A549 (cell line): ENCODE measurements at regions not wholly inside any gene's neighbourhood (a gene's known extent, or its start where the extent isn't known, plus 50 kb on each side); places are given as distances from the start of the nearest gene placed in this dataset.

ENCODE experiments used
- ATAC-seq, 2 experiments: fragments of 200-7000 bp in 1 of 2; fragments of >200 bp in 1 of 2; cut with Nextera tagmentation in 1 of 2; cut with Tn5 transposase in 1 of 2; 3 replicates each; pipeline versions ENCODE4 v1.8.0 to v1.9.1; 2018 to 2020; ENCODE audit warnings: mild to moderate bottlenecking in 1 of 2, moderate library complexity in 1 of 2
- CTCF ChIA-PET: fragments of 300-600 bp; sonication (Branson Sonifier 250); formaldehyde crosslinking; extraction: SDS; loops from one replicate; lab custom pipeline; 2021; ENCODE audit warnings: antibody characterized with exemption, inconsistent platforms; lab: Yijun Ruan, JAX
- POLR2A ChIA-PET: fragments of 350-600 bp; formaldehyde crosslinking; extraction: SDS; loops from one replicate; lab custom pipeline; 2021; ENCODE audit warnings: antibody characterized with exemption, inconsistent platforms; lab: Yijun Ruan, JAX
- DNase-seq, 2 experiments: peaks; one replicate each; pipeline versions ENCODE4 v3.0.0 to v3.0.0-alpha.2; 2011 to 2016; ENCODE audit warnings: low read depth in 1 of 2, low spot score in 1 of 2
- FAIRE-seq: peaks from 2 replicates; lab custom pipeline; 2011; peaks lifted over from hg19 to GRCh38; lab: Jason Lieb, UNC
- H3K27ac ChIP-seq, 2 experiments: fragments of >200 bp; sonication (Bioruptor Twin); formaldehyde crosslinking; 3 replicates each; pipeline ENCODE4 v1.5.1; 2016 to 2017
- H3K4me1 ChIP-seq: fragments of >200 bp; sonication (Bioruptor Twin); formaldehyde crosslinking; 3 replicates; pipeline ENCODE4 v1.6.1; 2016
- H3K4me2 ChIP-seq: fragments of >200 bp; sonication (Bioruptor Twin); formaldehyde crosslinking; 3 replicates; pipeline ENCODE4 v1.6.1; 2016
- H3K4me3 ChIP-seq: fragments of >200 bp; sonication (Bioruptor Twin); formaldehyde crosslinking; 3 replicates; pipeline ENCODE4 v1.5.1; 2016
- H3K9me3 ChIP-seq: fragments of >200 bp; sonication (Bioruptor Twin); formaldehyde crosslinking; 3 replicates; pipeline ENCODE4 v1.6.1; 2016
- ATOH8 ChIP-seq: fragments of 250-450 bp; sonication (Bioruptor Pico); IDR thresholded peaks from 2 replicates; pipeline ENCODE4 v1.5.0; 2020; ENCODE audit warnings: low read depth, mild to moderate bottlenecking, moderate library complexity
- BCL3 ChIP-seq: fragments of >200 bp; sonication (Bioruptor Twin); formaldehyde crosslinking; IDR thresholded peaks from 3 replicates; pipeline ENCODE4 v1.6.1; 2016
- CBX2 ChIP-seq: fragments of 200-600 bp; sonication (generic); IDR thresholded peaks from 2 replicates; pipeline ENCODE4 v1.6.1; 2016; ENCODE audit warnings: low read depth, mild to moderate bottlenecking, borderline replicate concordance
- CHD4 ChIP-seq: fragments of 200-600 bp; sonication (generic); IDR thresholded peaks from 2 replicates; pipeline ENCODE4 v1.6.1; 2016; ENCODE audit warnings: antibody characterized with exemption, mild to moderate bottlenecking, borderline replicate concordance
- E2F6 ChIP-seq: IDR thresholded peaks from 2 replicates; pipeline ENCODE4 v1.6.1; 2012; ENCODE audit warnings: low read depth, borderline replicate concordance
- EHF ChIP-seq: fragments of 250-450 bp; sonication (Bioruptor Pico); IDR thresholded peaks from 2 replicates; pipeline ENCODE4 v1.5.0; 2020; ENCODE audit warnings: mild to moderate bottlenecking
- ESRRA ChIP-seq: fragments of 150-350 bp; IDR thresholded peaks from 2 replicates; pipeline ENCODE4 v1.6.1; 2014; ENCODE audit warnings: mild to moderate bottlenecking, low read length, borderline replicate concordance
- GATA3 ChIP-seq: IDR thresholded peaks from 2 replicates; pipeline ENCODE4 v1.6.1; 2012; ENCODE audit warnings: borderline replicate concordance
- HOXA7 ChIP-seq: fragments of 250-450 bp; sonication (Bioruptor Pico); IDR thresholded peaks from 2 replicates; pipeline ENCODE4 v1.5.0; 2020; ENCODE audit warnings: mild to moderate bottlenecking, moderate library complexity
- HOXB13 ChIP-seq: fragments of 250-450 bp; sonication (Bioruptor Pico); IDR thresholded peaks from 2 replicates; pipeline ENCODE4 v1.5.0; 2020; ENCODE audit warnings: low read depth, mild to moderate bottlenecking, moderate library complexity
- HOXB5 ChIP-seq: fragments of 250-450 bp; sonication (Bioruptor Pico); IDR thresholded peaks from 2 replicates; pipeline ENCODE4 v1.5.0; 2020; ENCODE audit warnings: mild to moderate bottlenecking, moderate library complexity
- JUN ChIP-seq, 2 experiments: fragments of >200 bp; sonication (Bioruptor Twin); formaldehyde crosslinking; IDR thresholded peaks; 2 replicates in 1 of 2; 3 replicates in 1 of 2; pipeline ENCODE4 v1.6.1; 2016 to 2017
- KDM1A ChIP-seq: fragments of 200-600 bp; sonication (generic); IDR thresholded peaks from 2 replicates; pipeline ENCODE4 v1.6.1; 2016; ENCODE audit warnings: low read depth, mild to moderate bottlenecking
- KDM5A ChIP-seq: fragments of 200-600 bp; sonication (generic); IDR thresholded peaks from 2 replicates; pipeline ENCODE4 v1.6.1; 2016; ENCODE audit warnings: antibody characterized with exemption, mild to moderate bottlenecking
- MAFK ChIP-seq: fragments of 450-650 bp; IDR thresholded peaks from 2 replicates; pipeline ENCODE4 v1.6.1; 2014; ENCODE audit not compliant: partially characterized antibody
- NPAS2 ChIP-seq: fragments of 250-450 bp; sonication (Bioruptor Pico); IDR thresholded peaks from 2 replicates; pipeline ENCODE4 v1.8.0; 2022; ENCODE audit warnings: mild to moderate bottlenecking, moderate library complexity, borderline replicate concordance
- NR3C1 ChIP-seq: fragments of >200 bp; sonication (Bioruptor Twin); formaldehyde crosslinking; IDR thresholded peaks from 3 replicates; pipeline ENCODE4 v1.6.1; 2017
- POLR2AphosphoS2 ChIP-seq: conservative IDR thresholded peaks from 2 replicates; pipeline ENCODE4 v1.6.1; 2012; ENCODE audit warnings: low read length, improper control_type of control experiment, inconsistent platforms
- RAD21 ChIP-seq, 2 experiments: fragments of >200 bp in 1 of 2; sonication (Bioruptor Twin) in 1 of 2; formaldehyde crosslinking in 1 of 2; IDR thresholded peaks in 1 of 2; conservative IDR thresholded peaks in 1 of 2; 2 replicates in 1 of 2; 3 replicates in 1 of 2; pipeline ENCODE4 v1.6.1; 2012 to 2018; ENCODE audit warnings: inconsistent platforms in 1 of 2
- RCOR1 ChIP-seq: fragments of 150-350 bp; IDR thresholded peaks from 2 replicates; pipeline ENCODE4 v1.6.1; 2014; ENCODE audit warnings: antibody characterized with exemption, low read length, low read depth
- REST ChIP-seq: fragments of 200-600 bp; sonication (generic); IDR thresholded peaks from 2 replicates; pipeline ENCODE4 v1.6.1; 2016; ENCODE audit warnings: antibody characterized with exemption, mild to moderate bottlenecking, moderate library complexity
- RFX5 ChIP-seq: fragments of 450-650 bp; IDR thresholded peaks from 2 replicates; pipeline ENCODE4 v1.7.1; 2014; ENCODE audit warnings: antibody characterized with exemption, mild to moderate bottlenecking, moderate library complexity
- RNF2 ChIP-seq: fragments of 200-600 bp; sonication (generic); IDR thresholded peaks from 2 replicates; pipeline ENCODE4 v1.6.1; 2016; ENCODE audit warnings: low read depth, mild to moderate bottlenecking, antibody characterized with exemption, moderate library complexity, borderline replicate concordance
- SMC3 ChIP-seq: fragments of >200 bp; sonication (Bioruptor Twin); formaldehyde crosslinking; IDR thresholded peaks from 3 replicates; pipeline ENCODE4 v1.6.1; 2018; ENCODE audit warnings: inconsistent platforms
- TFCP2L1 ChIP-seq: fragments of 250-450 bp; sonication (Bioruptor Pico); IDR thresholded peaks from 2 replicates; pipeline ENCODE4 v1.5.0; 2021; ENCODE audit warnings: mild to moderate bottlenecking
- WGBS: methylation state at CpG from one replicate; pipeline ENCODE4 v1.1.6; 2017; ENCODE audit errors: missing lambda C conversion rate; 5-methylcytosine and 5-hydroxymethylcytosine counted together

- 6% methylated on average over 3 of the region's 3 CpGs for WGBS
- Histone ChIP-seq H3K4me1 (no peaks in the 10 kb centered on the region), H3K4me3 (no peak overlapping the region), H3K9me3 (no peaks in the 10 kb centered on the region), H3K27ac (no peak overlapping the region), H3K4me2 (no peak overlapping the region)
- DNase-seq (no peak), FAIRE-seq (no peak), ATAC-seq (no peak)
- ChIA-PET CTCF (no interaction called here), POLR2A (no interaction called here)
- no peak for TF ChIP-seq E2F6
- no peak for TF ChIP-seq RAD21 (conservative IDR thresholded peaks at IDR 0.05 in 1 of 2, IDR thresholded peaks at IDR 0.05 in 1 of 2)
- TF ChIP-seq CHD4: no peak
- no peak for TF ChIP-seq RCOR1
- TF ChIP-seq NR3C1: no peak
- TF ChIP-seq KDM1A: no peak
- no peak for TF ChIP-seq ATOH8 (CRISPR knock-in tag)
These were observed 272.6 kb upstream of the ERBB4 start for GRCh38 chr2:212811036-212811805.

GRCh38 chr2:212797484-212798205, 259.0 kb upstream of the ERBB4 start:
- no peak overlapping the region for H3K4me2 ChIP-seq
- ATAC-seq: no peak
- ChIA-PET CTCF (no interaction called here), POLR2A (no interaction called here)
- WGBS: 25% methylated on average over 5 of the region's 5 CpGs
- DNase-seq: no peak
- TF ChIP-seq HOXB13 (CRISPR knock-in tag): no peak
- TF ChIP-seq HOXA7 (CRISPR knock-in tag): no peak
- no peak for TF ChIP-seq SMC3
- no peak for TF ChIP-seq EHF (CRISPR knock-in tag)
- no peak for TF ChIP-seq JUN (IDR thresholded peaks at IDR 0.05)
- no peak for TF ChIP-seq RNF2
- no peaks in the 10 kb centered on the region for H3K9me3 ChIP-seq
- no peaks in the 10 kb centered on the region for H3K4me1 ChIP-seq
- no peak overlapping the region for H3K27ac ChIP-seq
- FAIRE-seq: no peak
- H3K4me3 ChIP-seq: no peak overlapping the region

- FAIRE-seq: no peak
- ATAC-seq: no peak
- DNase-seq: no peak
- Histone ChIP-seq H3K9me3 (no peaks in the 10 kb centered on the region), H3K4me2 (no peak overlapping the region), H3K4me1 (no peaks in the 10 kb centered on the region), H3K27ac (no peak overlapping the region), H3K4me3 (no peak overlapping the region)
- TF ChIP-seq BCL3 (no peak), CBX2 (no peak), POLR2AphosphoS2 (no peak), HOXB5 (CRISPR knock-in tag) (no peak), ESRRA (no peak), KDM5A (no peak), REST (no peak), NPAS2 (no peak), RFX5 (no peak), GATA3 (no peak), TFCP2L1 (no peak), RCOR1 (no peak), MAFK (no peak)
- ChIA-PET POLR2A (no interaction called here), CTCF (no interaction called here)
These were observed 255.9 kb upstream of the ERBB4 start for GRCh38 chr2:212794471-212794870.
